Erythroblast (primary cell): ENCODE measurements at regions not wholly inside any gene's neighbourhood (a gene's known extent, or its start where the extent isn't known, plus 50 kb on each side); places are given as distances from the start of the nearest gene placed in this dataset.
"Not testable (repeated sequence)": the region's sequence is repeated elsewhere in the genome, so short reads cannot be mapped to it uniquely, and the experiment has no call there.

Source experiments
- GATA1 ChIP-seq: IDR thresholded peaks from 2 replicates; pipeline ENCODE4 v1.6.1; 2011; ENCODE audit warnings: low read depth, mild to moderate bottlenecking, control low read depth, low read length, moderate library complexity
- POLR2A ChIP-seq: IDR thresholded peaks from 2 replicates; pipeline ENCODE4 v1.6.1; 2011; ENCODE audit warnings: mild to moderate bottlenecking, low read length

DNA sequence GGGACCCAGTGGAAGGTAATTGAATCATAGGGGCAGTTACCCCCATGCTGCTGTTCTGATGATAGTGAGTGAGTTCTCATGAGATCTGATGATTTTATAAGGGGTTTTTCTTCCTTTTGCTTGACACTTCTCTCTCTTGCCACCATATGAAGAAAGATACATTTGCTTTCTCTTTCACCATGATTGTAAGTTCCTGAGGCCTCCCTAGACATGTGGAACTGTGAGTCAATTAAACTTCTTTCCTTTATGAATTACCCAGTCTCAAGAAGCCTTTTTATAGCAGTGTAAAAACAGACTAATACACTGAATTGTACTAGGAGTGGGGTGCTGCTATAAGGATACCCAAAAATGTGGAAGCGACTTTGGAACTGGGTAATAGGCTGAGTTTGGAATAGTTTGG, 205.2 kb downstream of the COX18 start:
- TF ChIP-seq POLR2A, GATA1: not testable (repeated sequence)
